Neural progenitor cell (in vitro differentiated cells): ENCODE measurements at regions not wholly inside any gene's neighbourhood (a gene's known extent, or its start where the extent isn't known, plus 50 kb on each side); places are given as distances from the start of the nearest gene placed in this dataset.
A peak's percentile ranks its signal among the peaks of the same experiment; 100 is the strongest.

Source experiments
- DNase-seq: peaks from one replicate; pipeline ENCODE4 v3.0.0-alpha.2; 2016; ENCODE audit warnings: low spot score
- H2AFZ ChIP-seq: fragments of 200-600 bp; sonication (generic); replicated peaks from 2 replicates; pipeline ENCODE4 v1.6.1; 2016; ENCODE audit warnings: antibody characterized with exemption
- H3F3A ChIP-seq: fragments of 200-600 bp; sonication (generic); 2 replicates; pipeline ENCODE4 v1.6.1; 2016; ENCODE audit warnings: antibody characterized with exemption, low read depth
- H3K27ac ChIP-seq: fragments of 200-600 bp; sonication (generic); 2 replicates; pipeline ENCODE4 v1.5.1; 2016; ENCODE audit warnings: mild to moderate bottlenecking
- H3K27me3 ChIP-seq: fragments of 200-600 bp; sonication (generic); 2 replicates; pipeline ENCODE4 v1.6.1; 2016; ENCODE audit warnings: mild to moderate bottlenecking, moderate library complexity
- H3K36me3 ChIP-seq: fragments of 200-600 bp; sonication (generic); 2 replicates; pipeline ENCODE4 v1.5.1; 2016
- H3K4me1 ChIP-seq: fragments of 200-600 bp; sonication (generic); 2 replicates; pipeline ENCODE4 v1.6.1; 2016; ENCODE audit warnings: mixed run types
- H3K4me2 ChIP-seq: fragments of 200-600 bp; sonication (generic); 2 replicates; pipeline ENCODE4 v1.6.1; 2016
- H3K4me3 ChIP-seq: fragments of 200-600 bp; sonication (generic); 2 replicates; pipeline ENCODE4 v1.5.1; 2016
- H3K79me2 ChIP-seq: fragments of 200-600 bp; sonication (generic); 2 replicates; pipeline ENCODE4 v1.6.1; 2016; ENCODE audit warnings: low read depth
- H3K9ac ChIP-seq: fragments of 200-600 bp; sonication (generic); 2 replicates; pipeline ENCODE4 v1.6.1; 2016
- H3K9me3 ChIP-seq: fragments of 200-600 bp; sonication (generic); 2 replicates; pipeline ENCODE4 v1.5.1; 2016; ENCODE audit warnings: low read depth
- H4K20me1 ChIP-seq: fragments of 200-600 bp; sonication (generic); 2 replicates; pipeline ENCODE4 v1.6.1; 2016; ENCODE audit warnings: low read depth
- H3K27ac Mint-ChIP-seq: 3 replicates; pipeline ENCODE4 v1.8.0; 2021; ENCODE audit warnings: mixed read lengths
- H3K27me3 Mint-ChIP-seq: 2 replicates; pipeline ENCODE4 v1.8.0; 2022; ENCODE audit warnings: low read depth, mild to moderate bottlenecking, inconsistent platforms, moderate library complexity, mixed read lengths; ENCODE audit not compliant: insufficient read depth
- H3K36me3 Mint-ChIP-seq: 3 replicates; pipeline ENCODE4 v1.8.0; 2021; ENCODE audit warnings: mixed read lengths
- H3K4me1 Mint-ChIP-seq: 3 replicates; pipeline ENCODE4 v1.8.0; 2021; ENCODE audit warnings: mixed read lengths
- H3K4me3 Mint-ChIP-seq: 3 replicates; pipeline ENCODE4 v1.8.0; 2021; ENCODE audit warnings: mild to moderate bottlenecking, moderate library complexity, mixed read lengths
- H3K9me3 Mint-ChIP-seq: 3 replicates; pipeline ENCODE4 v1.8.0; 2020; ENCODE audit warnings: mixed read lengths
- EZH2 ChIP-seq: fragments of 200-600 bp; sonication (generic); IDR thresholded peaks from 2 replicates; pipeline ENCODE4 v1.6.1; 2017; ENCODE audit warnings: antibody characterized with exemption, mild to moderate bottlenecking, moderate library complexity
- EZH2phosphoT487 ChIP-seq: fragments of 200-600 bp; sonication (generic); IDR thresholded peaks from 2 replicates; pipeline ENCODE4 v1.6.1; 2017; ENCODE audit warnings: antibody characterized with exemption
- TF ChIP-seq, protein P1 (sequence below): fragments of 200-600 bp; sonication (generic); IDR thresholded peaks from 2 replicates; pipeline ENCODE4 v1.5.1; 2017; ENCODE audit warnings: antibody characterized with exemption, mild to moderate bottlenecking

DNA sequence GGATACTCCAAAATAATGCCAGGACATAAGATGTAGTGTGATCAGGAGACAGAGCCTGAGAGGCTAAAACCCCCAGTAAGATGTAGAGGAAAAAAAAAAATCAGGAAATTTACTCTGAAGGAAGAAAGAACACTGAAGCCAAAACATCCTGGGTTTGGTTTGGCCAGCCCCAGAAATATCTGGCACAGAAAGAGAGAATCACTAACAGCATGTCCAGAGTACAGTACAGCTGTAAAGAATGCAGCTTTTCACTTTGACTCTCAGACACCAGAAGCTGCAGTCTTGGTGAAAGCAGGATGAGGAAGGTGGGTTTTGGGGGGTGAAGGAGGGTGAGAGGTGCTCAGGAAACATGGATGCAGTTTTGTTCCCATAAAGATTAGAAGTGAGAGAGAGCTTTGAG, 1577.7 kb upstream of the ACVR2A start:
- Histone ChIP-seq H3K4me2 (no peak overlapping the region), H3K9ac (no peak overlapping the region), H3F3A (no peaks in the 10 kb centered on the region), H3K4me3 (no peak overlapping the region), H3K79me2 (no peaks in the 10 kb centered on the region), H3K9me3 (no peaks in the 10 kb centered on the region), H2AFZ (peak overlapping the region; percentile 65), H3K27me3 (no peaks in the 10 kb centered on the region), H3K27ac (no peak overlapping the region), H3K4me1 (no peaks in the 10 kb centered on the region), H3K36me3 (no peaks in the 10 kb centered on the region), H4K20me1 (no peaks in the 10 kb centered on the region)
- DNase-seq: no peak
- H3K27ac Mint-ChIP-seq: no peak overlapping the region
- no peaks in the 10 kb centered on the region for H3K4me1 Mint-ChIP-seq
- no peaks in the 10 kb centered on the region for H3K36me3 Mint-ChIP-seq
- no peaks in the 10 kb centered on the region for H3K9me3 Mint-ChIP-seq
- no peaks in the 10 kb centered on the region for H3K27me3 Mint-ChIP-seq
- no peak overlapping the region for H3K4me3 Mint-ChIP-seq
- TF ChIP-seq EZH2phosphoT487 (no peak), EZH2 (no peak)
- TF ChIP-seq, protein P1, sequence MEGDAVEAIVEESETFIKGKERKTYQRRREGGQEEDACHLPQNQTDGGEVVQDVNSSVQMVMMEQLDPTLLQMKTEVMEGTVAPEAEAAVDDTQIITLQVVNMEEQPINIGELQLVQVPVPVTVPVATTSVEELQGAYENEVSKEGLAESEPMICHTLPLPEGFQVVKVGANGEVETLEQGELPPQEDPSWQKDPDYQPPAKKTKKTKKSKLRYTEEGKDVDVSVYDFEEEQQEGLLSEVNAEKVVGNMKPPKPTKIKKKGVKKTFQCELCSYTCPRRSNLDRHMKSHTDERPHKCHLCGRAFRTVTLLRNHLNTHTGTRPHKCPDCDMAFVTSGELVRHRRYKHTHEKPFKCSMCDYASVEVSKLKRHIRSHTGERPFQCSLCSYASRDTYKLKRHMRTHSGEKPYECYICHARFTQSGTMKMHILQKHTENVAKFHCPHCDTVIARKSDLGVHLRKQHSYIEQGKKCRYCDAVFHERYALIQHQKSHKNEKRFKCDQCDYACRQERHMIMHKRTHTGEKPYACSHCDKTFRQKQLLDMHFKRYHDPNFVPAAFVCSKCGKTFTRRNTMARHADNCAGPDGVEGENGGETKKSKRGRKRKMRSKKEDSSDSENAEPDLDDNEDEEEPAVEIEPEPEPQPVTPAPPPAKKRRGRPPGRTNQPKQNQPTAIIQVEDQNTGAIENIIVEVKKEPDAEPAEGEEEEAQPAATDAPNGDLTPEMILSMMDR: no peak

DNA sequence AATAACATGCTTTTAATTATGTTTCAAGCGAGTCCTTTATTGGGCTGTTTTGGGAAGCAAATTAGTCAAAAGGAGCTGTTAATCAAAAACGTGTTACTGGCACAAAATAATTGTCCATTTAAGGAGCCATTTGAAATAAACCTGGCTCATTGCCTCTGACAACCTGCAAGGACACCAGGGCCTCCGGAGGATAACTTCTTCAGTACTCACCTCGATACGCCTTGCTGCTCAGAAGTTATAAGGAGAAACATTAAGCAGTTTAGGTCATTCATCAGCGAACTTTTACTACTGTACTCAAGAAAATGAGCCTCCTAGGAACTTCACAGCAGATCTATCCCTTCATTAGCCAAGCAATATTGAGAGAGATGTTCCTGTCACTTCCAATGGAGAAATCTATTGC, 1579.2 kb upstream of the ACVR2A start:
- H3K4me2 ChIP-seq: no peak overlapping the region
- Mint-ChIP-seq H3K27me3 (no peaks in the 10 kb centered on the region), H3K4me1 (no peaks in the 10 kb centered on the region)

DNA sequence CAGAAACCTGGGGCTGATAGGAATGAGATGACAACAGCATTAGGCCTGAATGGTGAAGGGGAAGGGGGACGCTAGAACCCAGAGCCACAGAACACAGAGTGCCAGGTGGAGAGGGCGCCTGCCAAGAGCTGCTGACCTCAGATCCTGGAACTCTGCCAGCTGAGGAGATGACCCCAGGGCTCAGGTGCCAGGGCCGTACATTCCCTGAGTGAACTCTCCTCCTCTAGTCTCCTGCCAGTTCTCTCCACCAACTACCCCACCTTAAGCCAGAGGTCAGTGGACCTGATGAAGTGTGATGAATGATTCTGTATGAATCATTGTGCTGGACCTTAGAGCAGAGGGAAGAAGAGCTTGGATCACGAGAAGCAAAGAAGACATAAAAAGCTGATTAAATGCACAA, 1582.2 kb upstream of the ACVR2A start:
- no peaks in the 10 kb centered on the region for H3K36me3 ChIP-seq
- H3F3A ChIP-seq: no peaks in the 10 kb centered on the region
- H3K4me3 Mint-ChIP-seq: no peak overlapping the region
- H3K4me1 Mint-ChIP-seq: no peaks in the 10 kb centered on the region
- H3K27me3 ChIP-seq: no peaks in the 10 kb centered on the region
- H3K79me2 ChIP-seq: no peaks in the 10 kb centered on the region
- no peak overlapping the region for H3K27ac Mint-ChIP-seq
- no peak overlapping the region for H3K27ac ChIP-seq
- no peaks in the 10 kb centered on the region for H3K9me3 Mint-ChIP-seq
- H3K36me3 Mint-ChIP-seq: no peaks in the 10 kb centered on the region
- H3K9me3 ChIP-seq: no peaks in the 10 kb centered on the region
- no peak overlapping the region for H2AFZ ChIP-seq
- no peak overlapping the region for H3K4me3 ChIP-seq
- H3K4me2 ChIP-seq: no peak overlapping the region
- H3K4me1 ChIP-seq: no peaks in the 10 kb centered on the region
- H3K9ac ChIP-seq: no peak overlapping the region
- no peaks in the 10 kb centered on the region for H4K20me1 ChIP-seq
- no peak for DNase-seq
- TF ChIP-seq EZH2phosphoT487 (no peak), EZH2 (no peak)
- TF ChIP-seq, protein P1: no peak
- no peaks in the 10 kb centered on the region for H3K27me3 Mint-ChIP-seq

More for the DNA sequence above, 1579.2 kb upstream of the ACVR2A start:
- Mint-ChIP-seq H3K27ac (no peak overlapping the region), H3K36me3 (no peaks in the 10 kb centered on the region), H3K4me3 (no peak overlapping the region), H3K9me3 (no peaks in the 10 kb centered on the region)
- Histone ChIP-seq H3K36me3 (no peaks in the 10 kb centered on the region), H3K4me3 (no peak overlapping the region), H3K27ac (no peak overlapping the region), H3K9ac (no peak overlapping the region), H3K4me1 (no peaks in the 10 kb centered on the region), H2AFZ (peak overlapping the region; percentile 14), H3F3A (no peaks in the 10 kb centered on the region), H3K9me3 (no peaks in the 10 kb centered on the region), H4K20me1 (no peaks in the 10 kb centered on the region), H3K79me2 (no peaks in the 10 kb centered on the region), H3K27me3 (no peaks in the 10 kb centered on the region)
- no peak for DNase-seq
- TF ChIP-seq, protein P1: no peak
- TF ChIP-seq EZH2 (no peak), EZH2phosphoT487 (no peak)

DNA sequence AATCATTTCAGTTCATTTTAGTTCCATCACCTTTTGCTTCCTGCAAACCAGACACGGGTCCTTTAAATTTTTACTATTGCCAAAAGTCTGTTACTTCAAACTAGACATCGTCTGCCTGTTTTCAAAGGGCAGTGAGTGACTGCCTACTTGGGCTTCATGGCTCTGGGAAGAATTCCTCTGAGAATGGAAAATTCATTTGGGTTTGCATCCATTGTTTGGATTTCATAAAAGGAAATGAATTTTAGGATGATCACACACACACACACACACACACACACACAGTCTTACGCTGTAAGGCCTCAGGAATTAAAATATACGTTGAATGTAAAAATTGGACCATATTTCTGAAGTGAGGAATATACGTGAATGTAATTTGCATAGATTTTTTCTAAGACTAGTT, 1584.3 kb upstream of the ACVR2A start:
- Histone ChIP-seq H2AFZ (peak overlapping the region; percentile 72), H3K9ac (no peak overlapping the region), H3K9me3 (no peaks in the 10 kb centered on the region), H3K27ac (no peak overlapping the region), H3K27me3 (no peaks in the 10 kb centered on the region), H3K4me3 (no peak overlapping the region), H3K4me2 (no peak overlapping the region), H3F3A (no peaks in the 10 kb centered on the region), H3K79me2 (no peaks in the 10 kb centered on the region), H3K36me3 (no peaks in the 10 kb centered on the region), H4K20me1 (no peaks in the 10 kb centered on the region), H3K4me1 (no peaks in the 10 kb centered on the region)
- Mint-ChIP-seq H3K27ac (no peak overlapping the region), H3K4me1 (no peaks in the 10 kb centered on the region), H3K27me3 (no peaks in the 10 kb centered on the region), H3K36me3 (no peaks in the 10 kb centered on the region), H3K9me3 (no peaks in the 10 kb centered on the region), H3K4me3 (no peak overlapping the region)
- no peak for DNase-seq
- TF ChIP-seq, protein P1: no peak
- TF ChIP-seq EZH2: no peak
